ENCODE measurements at regions not wholly inside any gene's neighbourhood (a gene's known extent, or its start where the extent isn't known, plus 50 kb on each side); places are given as distances from the start of the nearest gene placed in this dataset.
A peak's percentile ranks its signal among the peaks of the same experiment; 100 is the strongest.

GRCh38 chr9:94159069-94159939, 75.0 kb downstream of the PTPDC1 start:
- no peak for DNase-seq

GRCh38 chr9:94160594-94161501, 76.6 kb downstream of the PTPDC1 start:
- no peak for DNase-seq

GRCh38 chr9:94161673-94162072, 77.4 kb downstream of the PTPDC1 start:
- no peak for DNase-seq

GRCh38 chr9:94164806-94165549, 80.7 kb downstream of the PTPDC1 start:
- DNase-seq, result no peak

- peak; percentile 99 for DNase-seq
Measured at GRCh38 chr9:94165592-94166235, 81.5 kb downstream of the PTPDC1 start.

GRCh38 chr9:94166236-94166975, 82.1 kb downstream of the PTPDC1 start:
- DNase-seq, result peak; percentile 99 to 100

GRCh38 chr9:94166976-94167346, 82.7 kb downstream of the PTPDC1 start:
- no peak for DNase-seq

GRCh38 chr9:94167376-94167890, 83.2 kb downstream of the PTPDC1 start:
- DNase-seq, result no peak

GRCh38 chr9:94168203-94169000, 84.1 kb downstream of the PTPDC1 start:
- no peak for DNase-seq

- no peak for DNase-seq
Measured at GRCh38 chr9:94169968-94170367, 85.7 kb downstream of the PTPDC1 start.

GRCh38 chr9:94173632-94174031, 85.5 kb upstream of the ZNF169 start:
- no peak for DNase-seq

GRCh38 chr9:94174164-94174563, 84.9 kb upstream of the ZNF169 start:
- no peak for DNase-seq

- DNase-seq, result no peak
Measured at GRCh38 chr9:94175669-94176068, 83.4 kb upstream of the ZNF169 start.

- DNase-seq, result no peak
Measured at GRCh38 chr9:94176608-94177007, 82.5 kb upstream of the ZNF169 start.

- DNase-seq, result no peak
Measured at GRCh38 chr9:94178927-94179326, 80.2 kb upstream of the ZNF169 start.

GRCh38 chr9:94181408-94182181, 77.5 kb upstream of the ZNF169 start:
- no peak for DNase-seq

- DNase-seq, result no peak
Measured at GRCh38 chr9:94182532-94182931, 76.6 kb upstream of the ZNF169 start.

GRCh38 chr9:94183240-94183999, 75.7 kb upstream of the ZNF169 start:
- no peak for DNase-seq

- no peak for DNase-seq
Measured at GRCh38 chr9:94188246-94188645, 70.9 kb upstream of the ZNF169 start.

Data from NCI-H524 (cell line).